Stimulated activated CD4-positive, alpha-beta T cell treated with anti-CD3 and anti-CD28 coated beads, TNF-alpha, amount 100 ng/mL, for 1 hour (primary cell): ENCODE measurements at regions not wholly inside any gene's neighbourhood (a gene's known extent, or its start where the extent isn't known, plus 50 kb on each side); places are given as distances from the start of the nearest gene placed in this dataset.

Experiments
- DNase-seq, 3 donors: peaks; one replicate each; pipeline ENCODE4 v3.0.0-alpha.2; 2020; ENCODE audit warnings: low read depth in 3 of 3, low spot score in 1 of 3

GRCh38 chr3:96705895-96706294 is 108.5 kb upstream of the EPHA6 start:
- no peak for DNase-seq

- DNase-seq: no peak
Observed at GRCh38 chr3:96706509-96706908, 107.9 kb upstream of the EPHA6 start.

GRCh38 chr3:96711816-96712215 is 102.6 kb upstream of the EPHA6 start:
- no peak for DNase-seq

GRCh38 chr3:96712792-96713191 is 101.6 kb upstream of the EPHA6 start:
- DNase-seq: no peak

- no peak for DNase-seq
Observed at GRCh38 chr3:96719921-96720320, 94.5 kb upstream of the EPHA6 start.

GRCh38 chr3:96731031-96731430 is 83.4 kb upstream of the EPHA6 start:
- DNase-seq: no peak

- no peak for DNase-seq
Observed at GRCh38 chr3:96734273-96735009, 80.0 kb upstream of the EPHA6 start.

- no peak for DNase-seq
Observed at GRCh38 chr3:96748139-96748538, 66.3 kb upstream of the EPHA6 start.

- DNase-seq: no peak
Observed at GRCh38 chr3:96750094-96750767, 64.2 kb upstream of the EPHA6 start.

- DNase-seq: no peak
Observed at GRCh38 chr3:96753124-96753523, 61.3 kb upstream of the EPHA6 start.

GRCh38 chr3:96754128-96754527 is 60.3 kb upstream of the EPHA6 start:
- no peak for DNase-seq

GRCh38 chr3:96755519-96755918 is 58.9 kb upstream of the EPHA6 start:
- DNase-seq: no peak

GRCh38 chr3:96756516-96756915 is 57.9 kb upstream of the EPHA6 start:
- DNase-seq: no peak

GRCh38 chr3:96760956-96761355 is 53.4 kb upstream of the EPHA6 start:
- no peak for DNase-seq
